AG10803 (cell line): ENCODE measurements at regions not wholly inside any gene's neighbourhood (a gene's known extent, or its start where the extent isn't known, plus 50 kb on each side); places are given as distances from the start of the nearest gene placed in this dataset.

Source experiments
- DNase-seq: peaks from one replicate; pipeline ENCODE4 v3.0.0; 2010; ENCODE audit warnings: low read depth
- H3K4me3 ChIP-seq: 2 replicates; pipeline ENCODE4 v1.5.1; 2011; ENCODE audit warnings: mild to moderate bottlenecking, low read length, control low read depth
- CTCF ChIP-seq: conservative IDR thresholded peaks from 2 replicates; pipeline ENCODE4 v1.5.1; 2011; ENCODE audit warnings: mild to moderate bottlenecking, low read length, control low read depth, inconsistent platforms

- DNase-seq, result no peak
- no peak overlapping the region for H3K4me3 ChIP-seq
- no peak for TF ChIP-seq CTCF
Measured at GRCh38 chr18:35822413-35822812, 150.1 kb upstream of the RMP24 start.

- no peak overlapping the region for H3K4me3 ChIP-seq
- TF ChIP-seq CTCF, result no peak
- no peak for DNase-seq
Measured at GRCh38 chr18:35826477-35826876, 146.0 kb upstream of the RMP24 start.

- H3K4me3 ChIP-seq, result no peak overlapping the region
- DNase-seq, result no peak
Measured at GRCh38 chr18:35827275-35827902, 145.1 kb upstream of the RMP24 start.

GRCh38 chr18:35827903-35828275 lies 144.6 kb upstream of the RMP24 start:
- no peak overlapping the region for H3K4me3 ChIP-seq
- no peak for DNase-seq
- no peak for TF ChIP-seq CTCF

More at GRCh38 chr18:35827275-35827902, 145.1 kb upstream of the RMP24 start:
- no peak for TF ChIP-seq CTCF

GRCh38 chr18:35828591-35828990 lies 143.9 kb upstream of the RMP24 start:
- H3K4me3 ChIP-seq, result no peak overlapping the region

GRCh38 chr18:35835366-35835765 lies 137.1 kb upstream of the RMP24 start:
- DNase-seq, result no peak
- TF ChIP-seq CTCF, result no peak
- no peak overlapping the region for H3K4me3 ChIP-seq

More at GRCh38 chr18:35828591-35828990, 143.9 kb upstream of the RMP24 start:
- TF ChIP-seq CTCF, result no peak
- no peak for DNase-seq

GRCh38 chr18:35835833-35836232 lies 136.6 kb upstream of the RMP24 start:
- no peak overlapping the region for H3K4me3 ChIP-seq
- no peak for DNase-seq
- no peak for TF ChIP-seq CTCF
